ENCODE measurements at regions not wholly inside any gene's neighbourhood (a gene's known extent, or its start where the extent isn't known, plus 50 kb on each side); places are given as distances from the start of the nearest gene placed in this dataset.

DNA sequence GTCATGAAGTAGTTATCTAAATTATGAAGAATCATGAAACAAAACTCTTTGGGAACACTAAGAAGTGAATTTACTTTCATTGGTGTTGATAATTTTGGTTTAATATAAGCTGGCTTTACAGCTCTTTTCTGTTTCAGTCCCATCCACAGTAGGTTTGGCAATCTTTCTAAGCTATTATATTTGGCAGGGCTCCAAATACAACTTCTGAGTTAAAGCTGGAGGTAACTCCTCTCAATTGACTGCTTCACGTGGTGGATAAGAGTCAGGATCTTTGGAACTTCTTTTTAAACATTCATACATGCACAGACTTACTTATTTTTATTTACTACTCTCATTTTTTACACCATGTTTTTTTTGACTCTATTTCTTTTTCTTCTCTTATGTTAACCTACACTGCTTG lies 106.5 kb upstream of the EPHA3 start:
- TF ChIP-seq POLR2A (IDR thresholded peaks at IDR 0.05; ENCODE audit: low read depth, low read length) (no peak), POLR2AphosphoS5 (IDR thresholded peaks at IDR 0.05; ENCODE audit: low read depth, low read length) (no peak), TAF1 (IDR thresholded peaks at IDR 0.05; ENCODE audit: borderline replicate concordance, low read depth, low read length) (no peak)

Measured in GM12892 (cell line).